ENCODE measurements at regions not wholly inside any gene's neighbourhood (a gene's known extent, or its start where the extent isn't known, plus 50 kb on each side); places are given as distances from the start of the nearest gene placed in this dataset.

- no peaks in the 10 kb centered on the region for H3K27me3 ChIP-seq (ENCODE audit: control insufficient read depth, insufficient read depth, low read length)
- no peak overlapping the region for H2AFZ ChIP-seq (replicated peaks; ENCODE audit: low read length, poor library complexity)
- WGBS, 2 experiments (ENCODE audit: extremely low coverage in 2 of 2, insufficient read length in 1 of 2), result no CpG with 5 or more reads among the region's 1 CpG
- no peak overlapping the region for H3K4me3 ChIP-seq (ENCODE audit: insufficient read depth, low read depth, low read length)
- no peak overlapping the region for H2BK20ac ChIP-seq (ENCODE audit: low read depth, low read length)
- dilution Hi-C loops (cut with HindIII; ENCODE audit: low sequenced_read_pairs, unreplicated experiment) (no loop called here), intact Hi-C loops (cut with micrococcal nuclease) (no loop called here), in situ Hi-C loops (cut with MboI; ENCODE audit: low sequenced_read_pairs) (no loop called here)
- no peaks in the 10 kb centered on the region for H3K79me1 ChIP-seq (ENCODE audit: low read depth in 1 of 2, low read length in 2 of 2)
- H3K23ac ChIP-seq (ENCODE audit: low read depth, low read length), result no peak overlapping the region
- DNase-seq, result no peak
- BruUV-seq (replicated peaks), result no TSS peak
- no peak for TF ChIP-seq POLR2A (IDR thresholded peaks at IDR 0.05; ENCODE audit: low read depth, low read length)
- no peak overlapping the region for H4K91ac ChIP-seq (ENCODE audit: insufficient read depth, low read depth, low read length)
- H2BK120ac ChIP-seq (ENCODE audit: low read depth, low read length), result no peak overlapping the region
- ChIA-PET POLR2A (ENCODE audit: unreplicated experiment) (no interaction called here), CTCF (interaction anchor here (1.4 kb wide), 1 partner anchor 8 kb away, joined by 3 read pairs; no protein-coding TSS in a partner anchor)
- no peak overlapping the region for H2AK9ac ChIP-seq (replicated peaks; ENCODE audit: low read depth, low read length, poor library complexity)
- no peak overlapping the region for H3K4me2 ChIP-seq (ENCODE audit: low read depth, low read length)
- ATAC-seq (ENCODE audit: low read depth), result no peak
- H3K56ac ChIP-seq (ENCODE audit: extremely low read depth, insufficient read depth, low read length), result no peak overlapping the region
- H3K27ac ChIP-seq (ENCODE audit: insufficient read depth, low read length), result no peak overlapping the region
- H3K14ac ChIP-seq (replicated peaks; ENCODE audit: low read depth, low read length), result no peak overlapping the region
- no peaks in the 10 kb centered on the region for H4K20me1 ChIP-seq (ENCODE audit: insufficient read depth, low read length)
- no peaks in the 10 kb centered on the region for H3K36me3 ChIP-seq (ENCODE audit: control insufficient read depth, insufficient read depth, low read length)
- H3K9me1 ChIP-seq (ENCODE audit: insufficient read depth, low read length), result no peaks in the 10 kb centered on the region
- peaks cover 2% of the 10 kb centered on the region; the same call in 1 of the 2 replicates for H3K4me1 ChIP-seq (ENCODE audit: control insufficient read depth, insufficient read depth, low read length)
- H2AK5ac ChIP-seq (ENCODE audit: low read depth, low read length), result no peak overlapping the region
- H2BK5ac ChIP-seq (ENCODE audit: low read depth, low read length, poor library complexity, severe bottlenecking), result no peak overlapping the region
- H3K18ac ChIP-seq (ENCODE audit: low read depth, low read length), result no peak overlapping the region
- no peak overlapping the region for H4K5ac ChIP-seq (ENCODE audit: low read depth, low read length)
- H2BK15ac ChIP-seq (ENCODE audit: low read depth, low read length), result no peak overlapping the region
- no peak overlapping the region for H4K8ac ChIP-seq (ENCODE audit: low read depth in 2 of 2, low read length in 2 of 2)
- H3K4ac ChIP-seq (ENCODE audit: low read depth, low read length), result no peak overlapping the region
- peaks cover 2% of the 10 kb centered on the region; the same call in 1 of the 2 replicates for H3K9me3 ChIP-seq (ENCODE audit: control insufficient read depth, insufficient read depth, low read length)
- no peak overlapping the region for H3K9ac ChIP-seq (ENCODE audit: low read depth, low read length)
Measured at GRCh38 chr12:116399055-116399454, 121.6 kb upstream of the MED13L start.

Measured in IMR-90 (cell line).